H1 (cell line): ENCODE measurements at regions not wholly inside any gene's neighbourhood (a gene's known extent, or its start where the extent isn't known, plus 50 kb on each side); places are given as distances from the start of the nearest gene placed in this dataset.

ENCODE experiments used
- CTCF ChIA-PET: fragments of 300-600 bp; sonication (Branson Sonifier 250); formaldehyde crosslinking; loops from one replicate; lab custom pipeline; 2021; ENCODE audit not compliant: partially characterized antibody; lab: Charles Lee
- POLR2A ChIA-PET: fragments of 300-600 bp; sonication (Branson Sonifier 250); formaldehyde crosslinking; loops from one replicate; lab custom pipeline; 2021; ENCODE audit warnings: inconsistent platforms; ENCODE audit not compliant: partially characterized antibody; lab: Charles Lee
- DNase-seq, 2 experiments: peaks; one replicate each; pipeline versions ENCODE4 v3.0.0 to v3.0.0-alpha.2; 2010 to 2022; ENCODE audit warnings: low spot score in 2 of 2, low read depth in 1 of 2, mixed read lengths in 1 of 2
- FAIRE-seq: peaks from 2 replicates; lab custom pipeline; 2011; peaks lifted over from hg19 to GRCh38; lab: Jason Lieb, UNC
- H2AFZ ChIP-seq: 2 replicates; pipeline ENCODE4 v1.8.1; 2012; ENCODE audit warnings: low read length, inconsistent platforms
- H2AK5ac ChIP-seq: 2 replicates; pipeline ENCODE4 v1.6.1; 2013; ENCODE audit warnings: low read depth, low read length
- H2BK120ac ChIP-seq: replicated peaks from 2 replicates; pipeline ENCODE3; 2013; ENCODE audit warnings: low read depth, low read length, inconsistent platforms
- H2BK12ac ChIP-seq: 2 replicates; pipeline ENCODE4 v1.6.1; 2013; ENCODE audit warnings: low read depth, low read length
- H2BK15ac ChIP-seq: 2 replicates; pipeline ENCODE4 v1.6.1; 2013; ENCODE audit warnings: low read length
- H2BK20ac ChIP-seq: 2 replicates; pipeline ENCODE4 v1.6.1; 2013; ENCODE audit warnings: low read length
- H2BK5ac ChIP-seq: 2 replicates; pipeline ENCODE4 v1.6.1; 2013; ENCODE audit warnings: low read depth, low read length
- H3K14ac ChIP-seq: 2 replicates; pipeline ENCODE4 v1.6.1; 2013; ENCODE audit warnings: inconsistent platforms; ENCODE audit not compliant: insufficient read length
- H3K18ac ChIP-seq: 2 replicates; pipeline ENCODE4 v1.6.1; 2013; ENCODE audit warnings: low read length; ENCODE audit errors: extremely low read depth
- H3K23ac ChIP-seq: 2 replicates; pipeline ENCODE4 v1.6.1; 2013; ENCODE audit warnings: inconsistent platforms; ENCODE audit not compliant: insufficient read length
- H3K23me2 ChIP-seq: 2 replicates; pipeline ENCODE4 v1.6.1; 2013; ENCODE audit warnings: low read depth, low read length
- H3K27ac ChIP-seq: 2 replicates; pipeline ENCODE4 v1.6.1; 2011; ENCODE audit warnings: low read depth, low read length, inconsistent platforms
- H3K27me3 ChIP-seq, 4 experiments: replicated peaks in 1 of 4; 1 replicate in 1 of 4; 2 replicates in 3 of 4; pipeline versions ENCODE4 v1.6.1 to v1.8.1; 2011 to 2013; ENCODE audit warnings: low read length in 3 of 4, mild to moderate bottlenecking in 3 of 4, inconsistent platforms in 2 of 4, mixed read lengths in 2 of 4, moderate library complexity in 1 of 4; ENCODE audit not compliant: control insufficient read depth in 3 of 4, insufficient read depth in 3 of 4; ENCODE audit errors: extremely low read depth in 1 of 4
- H3K36me3 ChIP-seq, 4 experiments: 2 replicates each; pipeline versions ENCODE4 v1.6.1 to v1.8.1; 2011 to 2013; ENCODE audit warnings: mild to moderate bottlenecking in 4 of 4, low read length in 3 of 4, moderate library complexity in 2 of 4, control low read depth in 1 of 4, inconsistent platforms in 1 of 4; ENCODE audit not compliant: insufficient read depth in 4 of 4, control insufficient read depth in 2 of 4
- H3K4ac ChIP-seq: replicated peaks from 2 replicates; pipeline ENCODE3; 2013; ENCODE audit warnings: low read length, low read depth, mixed read lengths, inconsistent platforms; ENCODE audit not compliant: insufficient read length
- H3K4me1 ChIP-seq, 4 experiments: replicated peaks in 1 of 4; 1 replicate in 1 of 4; 2 replicates in 3 of 4; pipeline versions ENCODE4 v1.6.1 to v1.8.1; 2011 to 2013; ENCODE audit warnings: low read length in 3 of 4, inconsistent platforms in 2 of 4, mixed read lengths in 1 of 4; ENCODE audit not compliant: insufficient read depth in 4 of 4, control insufficient read depth in 3 of 4
- H3K4me2 ChIP-seq, 2 experiments: 2 replicates each; pipeline versions ENCODE4 v1.6.1 to v1.8.1; 2011 to 2013; ENCODE audit warnings: low read depth in 2 of 2, low read length in 2 of 2, control low read depth in 1 of 2, inconsistent platforms in 1 of 2, mild to moderate bottlenecking in 1 of 2; ENCODE audit not compliant: insufficient read depth in 1 of 2
- H3K4me3 ChIP-seq, 4 experiments: fragments of 200-600, 300-600 bp in 1 of 4; sonication (generic), shearing (Covaris generic), sonication (Bioruptor Twin) in 1 of 4; 2 replicates each; pipeline versions ENCODE4 v1.5.1 to v1.8.1; 2011 to 2016; ENCODE audit warnings: low read length in 4 of 4, low read depth in 3 of 4, control low read depth in 2 of 4, inconsistent platforms in 2 of 4, mild to moderate bottlenecking in 2 of 4, mixed read lengths in 1 of 4, moderate library complexity in 1 of 4; ENCODE audit not compliant: insufficient read depth in 2 of 4; ENCODE audit errors: extremely low read depth in 1 of 4
- H3K56ac ChIP-seq: replicated peaks from 2 replicates; pipeline ENCODE3; 2013; ENCODE audit warnings: low read depth, mild to moderate bottlenecking, mixed read lengths, low read length, inconsistent platforms; ENCODE audit not compliant: insufficient read length
- H3K79me1 ChIP-seq: 2 replicates; pipeline ENCODE4 v1.6.1; 2013; ENCODE audit warnings: low read depth, low read length, control low read depth
- H3K79me2 ChIP-seq, 2 experiments: 2 replicates each; pipeline versions ENCODE4 v1.6.1 to v1.8.1; 2012 to 2013; ENCODE audit warnings: low read length in 2 of 2, mild to moderate bottlenecking in 2 of 2, inconsistent platforms in 1 of 2; ENCODE audit not compliant: insufficient read depth in 2 of 2, control insufficient read depth in 1 of 2
- H3K9ac ChIP-seq, 4 experiments: replicated peaks in 1 of 4; 1 replicate in 1 of 4; 2 replicates in 3 of 4; pipeline versions ENCODE4 v1.6.1 to v1.8.1; 2011 to 2013; ENCODE audit warnings: low read depth in 3 of 4, low read length in 3 of 4, control low read depth in 2 of 4, mild to moderate bottlenecking in 2 of 4, moderate library complexity in 2 of 4, inconsistent platforms in 1 of 4; ENCODE audit errors: extremely low read depth in 1 of 4
- H3K9me3 ChIP-seq, 2 experiments: 2 replicates each; pipeline versions ENCODE4 v1.6.1 to v1.8.1; 2012 to 2013; ENCODE audit warnings: mild to moderate bottlenecking in 2 of 2, moderate library complexity in 2 of 2, control low read depth in 1 of 2, inconsistent platforms in 1 of 2, low read depth in 1 of 2, low read length in 1 of 2, mixed read lengths in 1 of 2; ENCODE audit not compliant: insufficient read depth in 2 of 2
- H4K20me1 ChIP-seq, 2 experiments: replicated peaks in 1 of 2; 2 replicates each; pipeline versions ENCODE3 to v1.8.1; 2011 to 2013; ENCODE audit warnings: inconsistent platforms in 2 of 2, low read length in 2 of 2, mild to moderate bottlenecking in 1 of 2; ENCODE audit not compliant: insufficient read depth in 2 of 2, control insufficient read depth in 1 of 2
- H4K5ac ChIP-seq: 2 replicates; pipeline ENCODE4 v1.6.1; 2013; ENCODE audit warnings: low read length, low read depth, mixed read lengths, inconsistent platforms; ENCODE audit not compliant: insufficient read length
- H4K8ac ChIP-seq: 2 replicates; pipeline ENCODE4 v1.8.0; 2013; ENCODE audit warnings: mild to moderate bottlenecking, moderate library complexity, low read length, inconsistent platforms; ENCODE audit not compliant: insufficient read depth; ENCODE audit errors: extremely low read depth
- H4K91ac ChIP-seq: replicated peaks from 2 replicates; pipeline ENCODE3; 2013; ENCODE audit warnings: low read length, mixed read lengths, inconsistent platforms; ENCODE audit not compliant: insufficient read length
- EZH2 ChIP-seq: fragments of 200-600 bp; sonication (generic); IDR thresholded peaks from 2 replicates; pipeline ENCODE4 v1.7.1; 2012; ENCODE audit warnings: low read depth, mild to moderate bottlenecking, moderate library complexity, low read length, inconsistent platforms; ENCODE audit not compliant: severe bottlenecking
- HDAC2 ChIP-seq, 2 experiments: fragments of 300-600 bp in 1 of 2; sonication (generic) in 1 of 2; IDR thresholded peaks; 2 replicates each; pipeline ENCODE4 v1.6.1; 2011 to 2012; ENCODE audit warnings: low read depth in 2 of 2, low read length in 2 of 2, mild to moderate bottlenecking in 2 of 2, moderate library complexity in 2 of 2, borderline replicate concordance in 1 of 2, inconsistent platforms in 1 of 2
- JUN ChIP-seq: IDR thresholded peaks from 2 replicates; pipeline ENCODE4 v1.6.1; 2011; ENCODE audit warnings: low read depth, mild to moderate bottlenecking, improper control_type of control experiment, low read length
- JUND ChIP-seq: IDR thresholded peaks from 2 replicates; pipeline ENCODE4 v1.6.1; 2011; ENCODE audit warnings: mild to moderate bottlenecking, improper control_type of control experiment, low read length
- KDM4A ChIP-seq: IDR thresholded peaks from one replicate; pipeline ENCODE4 v1.7.1; 2012; ENCODE audit warnings: low read depth, mild to moderate bottlenecking, moderate library complexity, low read length, inconsistent platforms; ENCODE audit not compliant: severe bottlenecking
- NRF1 ChIP-seq: IDR thresholded peaks from 2 replicates; pipeline ENCODE4 v1.6.1; 2011; ENCODE audit warnings: mild to moderate bottlenecking, low read depth, low read length, improper control_type of control experiment
- PHF8 ChIP-seq: fragments of 200-600 bp; sonication (generic); conservative IDR thresholded peaks from 2 replicates; pipeline ENCODE4 v1.7.1; 2012; ENCODE audit warnings: low read depth, mild to moderate bottlenecking, inconsistent platforms, low read length, moderate library complexity
- POLR2AphosphoS5 ChIP-seq: IDR thresholded peaks from 2 replicates; pipeline ENCODE4 v1.6.1; 2011; ENCODE audit warnings: low read depth, low read length
- POU5F1 ChIP-seq: IDR thresholded peaks from 2 replicates; pipeline ENCODE4 v1.6.1; 2011; ENCODE audit warnings: low read depth, mild to moderate bottlenecking, low read length, moderate library complexity
- RBBP5 ChIP-seq: IDR thresholded peaks from 2 replicates; pipeline ENCODE4 v1.7.1; 2012; ENCODE audit warnings: low read depth, mild to moderate bottlenecking, inconsistent platforms, low read length, moderate library complexity, borderline replicate concordance
- SIRT6 ChIP-seq: IDR thresholded peaks from one replicate; pipeline ENCODE4 v1.7.1; 2012; ENCODE audit warnings: low read length, inconsistent platforms
- SP4 ChIP-seq: IDR thresholded peaks from 2 replicates; pipeline ENCODE4 v1.6.1; 2012; ENCODE audit warnings: low read length, inconsistent platforms
- ZNF274 ChIP-seq: IDR thresholded peaks from 2 replicates; pipeline ENCODE4 v1.7.0; 2012; ENCODE audit warnings: low read length, borderline replicate concordance; ENCODE audit errors: extremely low read depth
- TF ChIP-seq, protein P1 (sequence below): IDR thresholded peaks from 2 replicates; pipeline ENCODE4 v1.6.1; 2011; ENCODE audit warnings: low read length, improper control_type of control experiment
- TF ChIP-seq, protein P2 (sequence below): IDR thresholded peaks from 2 replicates; pipeline ENCODE4 v1.6.1; 2012; ENCODE audit warnings: inconsistent platforms

DNA sequence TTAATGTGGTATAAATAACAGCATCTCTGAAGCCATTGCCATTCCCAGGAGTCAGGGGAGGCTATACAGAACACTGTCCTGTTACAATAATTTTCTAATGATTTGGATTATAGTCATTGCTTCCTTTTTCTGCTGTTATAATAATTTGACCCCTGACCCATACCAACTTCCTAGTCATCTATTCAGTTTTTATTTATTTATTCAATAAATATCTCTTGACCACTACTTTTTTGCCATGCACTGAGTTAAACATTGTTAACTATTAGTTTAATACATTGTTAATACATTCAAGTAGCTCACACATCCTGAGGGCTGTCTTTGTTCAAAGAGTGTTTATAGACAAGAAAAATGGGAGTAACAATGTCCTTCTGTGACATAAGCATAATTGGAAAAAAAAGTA is 235.5 kb upstream of the MEOX2 start:
- Histone ChIP-seq H3K9ac (no peak overlapping the region), H2BK15ac (no peak overlapping the region), H3K4me1 (no peaks in the 10 kb centered on the region), H2BK20ac (no peak overlapping the region), H3K4ac (no peak overlapping the region), H2BK12ac (no peak overlapping the region), H2AK5ac (no peak overlapping the region), H3K36me3 (no peaks in the 10 kb centered on the region), H4K20me1 (no peaks in the 10 kb centered on the region), H3K23ac (no peak overlapping the region), H3K4me3 (no peak overlapping the region), H4K8ac (no peak overlapping the region), H4K5ac (no peak overlapping the region), H3K4me2 (no peak overlapping the region), H3K27ac (no peak overlapping the region), H2BK120ac (no peak overlapping the region), H3K79me2 (no peaks in the 10 kb centered on the region), H3K23me2 (no peaks in the 10 kb centered on the region), H4K91ac (no peak overlapping the region), H2BK5ac (no peak overlapping the region), H3K27me3 (no peaks in the 10 kb centered on the region), H2AFZ (no peak overlapping the region), H3K56ac (no peak overlapping the region), H3K79me1 (no peaks in the 10 kb centered on the region), H3K9me3 (no peaks in the 10 kb centered on the region), H3K18ac (no peak overlapping the region), H3K14ac (no peak overlapping the region)
- POLR2A ChIA-PET: no interaction called here
- CTCF ChIA-PET: interaction anchor here (0.8 kb wide), 1 partner anchor 33 kb away, joined by 3 read pairs; no protein-coding TSS in a partner anchor
- DNase-seq (no peak), FAIRE-seq (no peak)
- TF ChIP-seq POU5F1: no peak
- TF ChIP-seq ZNF274: no peak
- TF ChIP-seq POLR2AphosphoS5: no peak
- TF ChIP-seq HDAC2 (IDR thresholded peaks at IDR 0.05; ENCODE audit: borderline replicate concordance in 1 of 2, low read depth in 2 of 2, low read length in 2 of 2): no peak
- TF ChIP-seq JUN: no peak
- no peak for TF ChIP-seq PHF8
- TF ChIP-seq SIRT6: no peak
- TF ChIP-seq NRF1: no peak
- no peak for TF ChIP-seq SP4
- no peak for TF ChIP-seq RBBP5
- no peak for TF ChIP-seq KDM4A
- TF ChIP-seq JUND: no peak
- TF ChIP-seq EZH2: no peak
- TF ChIP-seq, protein P1, sequence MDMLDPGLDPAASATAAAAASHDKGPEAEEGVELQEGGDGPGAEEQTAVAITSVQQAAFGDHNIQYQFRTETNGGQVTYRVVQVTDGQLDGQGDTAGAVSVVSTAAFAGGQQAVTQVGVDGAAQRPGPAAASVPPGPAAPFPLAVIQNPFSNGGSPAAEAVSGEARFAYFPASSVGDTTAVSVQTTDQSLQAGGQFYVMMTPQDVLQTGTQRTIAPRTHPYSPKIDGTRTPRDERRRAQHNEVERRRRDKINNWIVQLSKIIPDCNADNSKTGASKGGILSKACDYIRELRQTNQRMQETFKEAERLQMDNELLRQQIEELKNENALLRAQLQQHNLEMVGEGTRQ: no peak
- TF ChIP-seq, protein P2, sequence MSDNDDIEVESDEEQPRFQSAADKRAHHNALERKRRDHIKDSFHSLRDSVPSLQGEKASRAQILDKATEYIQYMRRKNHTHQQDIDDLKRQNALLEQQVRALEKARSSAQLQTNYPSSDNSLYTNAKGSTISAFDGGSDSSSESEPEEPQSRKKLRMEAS: no peak
